ENCODE measurements at regions not wholly inside any gene's neighbourhood (a gene's known extent, or its start where the extent isn't known, plus 50 kb on each side); places are given as distances from the start of the nearest gene placed in this dataset.

GRCh38 chr11:92557879-92558278 is 333.3 kb downstream of the FAT3 start:
- DNase-seq (ENCODE audit: low read depth): no peak
- H3K27me3 ChIP-seq (ENCODE audit: control insufficient read depth, insufficient read depth, low read length): no peaks in the 10 kb centered on the region
- H3K36me3 ChIP-seq (ENCODE audit: control insufficient read depth, insufficient read depth, low read length): no peaks in the 10 kb centered on the region
- TF ChIP-seq CTCF (IDR thresholded peaks at IDR 0.05; ENCODE audit: insufficient read depth, low read length, poor library complexity, severe bottlenecking): no peak
- no peak overlapping the region for H3K4me3 ChIP-seq (ENCODE audit: low read depth, low read length)

- no peaks in the 10 kb centered on the region for H3K27me3 ChIP-seq (ENCODE audit: control insufficient read depth, insufficient read depth, low read length)
- no peak for DNase-seq (ENCODE audit: low read depth)
Measured at GRCh38 chr11:92558323-92558722, 333.7 kb downstream of the FAT3 start.

GRCh38 chr11:92569726-92570125 is 345.1 kb downstream of the FAT3 start:
- no peak for DNase-seq (ENCODE audit: low read depth)
- H3K4me3 ChIP-seq (ENCODE audit: low read depth, low read length): no peak overlapping the region
- TF ChIP-seq CTCF (IDR thresholded peaks at IDR 0.05; ENCODE audit: insufficient read depth, low read length, poor library complexity, severe bottlenecking): no peak
- no peaks in the 10 kb centered on the region for H3K27me3 ChIP-seq (ENCODE audit: control insufficient read depth, insufficient read depth, low read length)
- no peaks in the 10 kb centered on the region for H3K36me3 ChIP-seq (ENCODE audit: control insufficient read depth, insufficient read depth, low read length)

More at GRCh38 chr11:92558323-92558722, 333.7 kb downstream of the FAT3 start:
- TF ChIP-seq CTCF (IDR thresholded peaks at IDR 0.05; ENCODE audit: insufficient read depth, low read length, poor library complexity, severe bottlenecking): no peak
- Histone ChIP-seq H3K36me3 (ENCODE audit: control insufficient read depth, insufficient read depth, low read length) (no peaks in the 10 kb centered on the region), H3K4me3 (ENCODE audit: low read depth, low read length) (no peak overlapping the region)

- Histone ChIP-seq H3K4me3 (ENCODE audit: low read depth, low read length) (no peak overlapping the region), H3K36me3 (ENCODE audit: control insufficient read depth, insufficient read depth, low read length) (no peaks in the 10 kb centered on the region), H3K27me3 (ENCODE audit: control insufficient read depth, insufficient read depth, low read length) (no peaks in the 10 kb centered on the region)
- no peak for DNase-seq (ENCODE audit: low read depth)
- TF ChIP-seq CTCF (IDR thresholded peaks at IDR 0.05; ENCODE audit: insufficient read depth, low read length, poor library complexity, severe bottlenecking): no peak
Measured at GRCh38 chr11:92572559-92572958, 347.9 kb downstream of the FAT3 start.

GRCh38 chr11:92576315-92576714 is 351.7 kb downstream of the FAT3 start:
- TF ChIP-seq CTCF (IDR thresholded peaks at IDR 0.05; ENCODE audit: insufficient read depth, low read length, poor library complexity, severe bottlenecking): no peak
- no peaks in the 10 kb centered on the region for H3K36me3 ChIP-seq (ENCODE audit: control insufficient read depth, insufficient read depth, low read length)
- no peak overlapping the region for H3K4me3 ChIP-seq (ENCODE audit: low read depth, low read length)
- no peak for DNase-seq (ENCODE audit: low read depth)
- H3K27me3 ChIP-seq (ENCODE audit: control insufficient read depth, insufficient read depth, low read length): no peaks in the 10 kb centered on the region

GRCh38 chr11:92580908-92581307 is 356.3 kb downstream of the FAT3 start:
- H3K4me3 ChIP-seq (ENCODE audit: low read depth, low read length): no peak overlapping the region
- TF ChIP-seq CTCF (IDR thresholded peaks at IDR 0.05; ENCODE audit: insufficient read depth, low read length, poor library complexity, severe bottlenecking): no peak
- no peak for DNase-seq (ENCODE audit: low read depth)
- H3K36me3 ChIP-seq (ENCODE audit: control insufficient read depth, insufficient read depth, low read length): no peaks in the 10 kb centered on the region
- no peaks in the 10 kb centered on the region for H3K27me3 ChIP-seq (ENCODE audit: control insufficient read depth, insufficient read depth, low read length)
